SK-N-SH (cell line): ENCODE measurements at regions not wholly inside any gene's neighbourhood (a gene's known extent, or its start where the extent isn't known, plus 50 kb on each side); places are given as distances from the start of the nearest gene placed in this dataset.

ENCODE experiments used
- CTCF ChIA-PET: fragments of 300-600, 350-600 bp; formaldehyde crosslinking; extraction: SDS; loops from one replicate; lab custom pipeline; 2021; lab: Yijun Ruan, JAX
- POLR2A ChIA-PET: fragments of 350-600 bp; sonication (Branson Sonifier 250); formaldehyde crosslinking; extraction: SDS; loops from one replicate; lab custom pipeline; 2020; ENCODE audit warnings: antibody characterized with exemption, inconsistent platforms; lab: Yijun Ruan, JAX
- DNase-seq: peaks from one replicate; pipeline ENCODE4 v3.0.0; 2012
- H2AFZ ChIP-seq: fragments of 200-600 bp; sonication (generic); 2 replicates; pipeline ENCODE4 v1.8.1; 2016; ENCODE audit warnings: antibody characterized with exemption, mild to moderate bottlenecking, low read depth
- H3F3A ChIP-seq: fragments of 200-600 bp; sonication (generic); replicated peaks from 2 replicates; pipeline ENCODE3; 2016; ENCODE audit warnings: antibody characterized with exemption, mild to moderate bottlenecking; ENCODE audit not compliant: insufficient read depth
- H3K27ac ChIP-seq, 2 experiments: fragments of 200-500 bp in 1 of 2; fragments of 200-600 bp in 1 of 2; sonication (Bioruptor generic) in 1 of 2; sonication (generic), shearing (Covaris generic) in 1 of 2; 2 replicates each; pipeline versions ENCODE4 v1.5.1 to v1.6.1; 2014 to 2016; ENCODE audit warnings: low read depth in 2 of 2, inconsistent platforms in 1 of 2, low read length in 1 of 2, mild to moderate bottlenecking in 1 of 2, mixed read lengths in 1 of 2
- H3K27me3 ChIP-seq: fragments of 200-600 bp; sonication (generic), shearing (Covaris generic); 2 replicates; pipeline ENCODE4 v1.6.1; 2016; ENCODE audit warnings: mixed run types; ENCODE audit not compliant: insufficient read depth
- H3K36me3 ChIP-seq, 2 experiments: fragments of 200-500 bp in 1 of 2; fragments of 200-600 bp in 1 of 2; sonication (Bioruptor generic) in 1 of 2; sonication (generic) in 1 of 2; replicated peaks in 1 of 2; 2 replicates each; pipeline versions ENCODE3 to v1.5.1; 2014 to 2016; ENCODE audit warnings: low read length in 1 of 2, mild to moderate bottlenecking in 1 of 2; ENCODE audit not compliant: insufficient read depth in 2 of 2, control insufficient read depth in 1 of 2
- H3K4me1 ChIP-seq, 2 experiments: fragments of 200-500 bp in 1 of 2; fragments of 200-600 bp in 1 of 2; sonication (Bioruptor generic) in 1 of 2; sonication (generic), shearing (Covaris generic) in 1 of 2; 2 replicates each; pipeline versions ENCODE4 v1.5.1 to v1.6.1; 2014 to 2016; ENCODE audit warnings: low read depth in 1 of 2, low read length in 1 of 2, mixed run types in 1 of 2; ENCODE audit not compliant: insufficient read depth in 2 of 2, control insufficient read depth in 1 of 2
- H3K4me2 ChIP-seq: fragments of 200-600 bp; sonication (generic), shearing (Covaris generic); 2 replicates; pipeline ENCODE4 v1.6.1; 2017; ENCODE audit warnings: mixed run types
- H3K4me3 ChIP-seq, 2 experiments: fragments of 200-500 bp in 1 of 2; fragments of 200-600 bp in 1 of 2; sonication (Bioruptor generic) in 1 of 2; sonication (generic), shearing (Covaris generic) in 1 of 2; 2 replicates each; pipeline versions ENCODE4 v1.5.1 to v1.8.1; 2014 to 2016; ENCODE audit warnings: low read depth in 2 of 2, inconsistent platforms in 1 of 2, low read length in 1 of 2, mild to moderate bottlenecking in 1 of 2, mixed read lengths in 1 of 2, moderate library complexity in 1 of 2
- H3K79me2 ChIP-seq: fragments of 200-600 bp; sonication (generic); 2 replicates; pipeline ENCODE4 v1.8.1; 2017; ENCODE audit warnings: mild to moderate bottlenecking; ENCODE audit not compliant: insufficient read depth
- H3K9ac ChIP-seq: fragments of 200-600 bp; sonication (generic); 2 replicates; pipeline ENCODE4 v1.6.1; 2017; ENCODE audit warnings: mixed run types
- H3K9me2 ChIP-seq: fragments of 200-600 bp; sonication (generic); 2 replicates; pipeline ENCODE4 v1.6.1; 2017; ENCODE audit warnings: mixed run types
- H3K9me3 ChIP-seq: fragments of 200-600 bp; sonication (generic); 2 replicates; pipeline ENCODE4 v1.6.1; 2017; ENCODE audit warnings: mixed run types, mild to moderate bottlenecking, moderate library complexity
- H4K20me1 ChIP-seq: fragments of 200-600 bp; sonication (generic); 2 replicates; pipeline ENCODE4 v1.6.1; 2017; ENCODE audit warnings: mild to moderate bottlenecking, mixed run types; ENCODE audit not compliant: insufficient read depth
- CHD2 ChIP-seq: fragments of 150-350 bp; IDR thresholded peaks from 2 replicates; pipeline ENCODE4 v1.6.1; 2018; ENCODE audit warnings: low read length; ENCODE audit not compliant: partially characterized antibody
- EP300 ChIP-seq, 2 experiments: IDR thresholded peaks; 2 replicates each; pipeline versions ENCODE4 v1.4.0 to v1.6.1; 2012; ENCODE audit warnings: borderline replicate concordance in 1 of 2, low read depth in 1 of 2, low read length in 1 of 2
- EZH2phosphoT487 ChIP-seq: fragments of 200-600 bp; sonication (generic); IDR thresholded peaks from 2 replicates; pipeline ENCODE4 v1.6.1; 2017; ENCODE audit warnings: low read depth, mixed run types, mild to moderate bottlenecking, antibody characterized with exemption, moderate library complexity, borderline replicate concordance
- FOSL2 ChIP-seq: IDR thresholded peaks from 2 replicates; pipeline ENCODE4 v1.4.0; 2012; ENCODE audit warnings: low read depth, mild to moderate bottlenecking, moderate library complexity, borderline replicate concordance
- FOXJ3 ChIP-seq: sonication (generic); formaldehyde crosslinking; IDR thresholded peaks from 2 replicates; pipeline ENCODE4 v1.5.1; 2020; ENCODE audit warnings: mild to moderate bottlenecking, missing genetic modification reagents
- FOXM1 ChIP-seq: IDR thresholded peaks from 2 replicates; pipeline ENCODE4 v1.4.0; 2012; ENCODE audit warnings: low read depth, mild to moderate bottlenecking
- GABPA ChIP-seq: IDR thresholded peaks from 2 replicates; pipeline ENCODE4 v1.4.0; 2012; ENCODE audit warnings: low read depth, mild to moderate bottlenecking
- GATA2 ChIP-seq: sonication (generic); formaldehyde crosslinking; IDR thresholded peaks from 2 replicates; pipeline ENCODE4 v1.5.0; 2020; ENCODE audit warnings: mild to moderate bottlenecking, missing genetic modification reagents
- JUND ChIP-seq: IDR thresholded peaks from 2 replicates; pipeline ENCODE4 v1.4.0; 2012
- NFIC ChIP-seq: IDR thresholded peaks from 2 replicates; pipeline ENCODE4 v1.4.0; 2012; ENCODE audit warnings: borderline replicate concordance
- POLR2AphosphoS5 ChIP-seq: IDR thresholded peaks from 2 replicates; pipeline ENCODE4 v1.6.1; 2012; ENCODE audit warnings: low read depth, low read length
- RFX5 ChIP-seq: IDR thresholded peaks from 2 replicates; pipeline ENCODE4 v1.6.1; 2012; ENCODE audit warnings: mild to moderate bottlenecking, improper control_type of control experiment, low read length
- RXRA ChIP-seq: IDR thresholded peaks from 2 replicates; pipeline ENCODE4 v1.4.0; 2012; ENCODE audit warnings: low read depth, mild to moderate bottlenecking, borderline replicate concordance
- SIN3A ChIP-seq: IDR thresholded peaks from 2 replicates; pipeline ENCODE4 v1.6.1; 2012; ENCODE audit warnings: low read depth, mild to moderate bottlenecking, low read length, moderate library complexity, borderline replicate concordance
- TCF12 ChIP-seq: IDR thresholded peaks from 2 replicates; pipeline ENCODE4 v1.4.0; 2012
- TEAD4 ChIP-seq: IDR thresholded peaks from 2 replicates; pipeline ENCODE4 v1.4.0; 2012; ENCODE audit warnings: mild to moderate bottlenecking, borderline replicate concordance; ENCODE audit not compliant: insufficient read depth
- WGBS: methylation state at CpG from one replicate; pipeline ENCODE4 v1.1.6; 2017; ENCODE audit warnings: low lambda C conversion rate; 5-methylcytosine and 5-hydroxymethylcytosine counted together
- TF ChIP-seq, protein P1 (sequence below): fragments of 200-600 bp; sonication (generic); IDR thresholded peaks from 2 replicates; pipeline ENCODE4 v1.6.1; 2017; ENCODE audit warnings: antibody characterized with exemption, mild to moderate bottlenecking, moderate library complexity
- TF ChIP-seq, protein P2 (sequence below): IDR thresholded peaks from 2 replicates; pipeline ENCODE4 v1.4.0; 2012; ENCODE audit warnings: low read depth
- TF ChIP-seq, protein P3 (sequence below): IDR thresholded peaks from 2 replicates; pipeline ENCODE4 v1.4.0; 2012; ENCODE audit warnings: low read depth, borderline replicate concordance
- TF ChIP-seq, protein P4 (sequence below): fragments of 150-350 bp; IDR thresholded peaks from 2 replicates; pipeline ENCODE4 v1.6.1; 2016; ENCODE audit warnings: mild to moderate bottlenecking, low read depth, low read length
- TF ChIP-seq, protein P5 (sequence below): fragments of 150-350 bp; IDR thresholded peaks from 2 replicates; pipeline ENCODE4 v1.6.1; 2017; ENCODE audit warnings: antibody characterized with exemption, low read length, low read depth, borderline replicate concordance
- TF ChIP-seq, protein P6 (sequence below): IDR thresholded peaks from 2 replicates; pipeline ENCODE4 v1.6.1; 2012; ENCODE audit warnings: mild to moderate bottlenecking, low read depth, low read length, moderate library complexity

DNA sequence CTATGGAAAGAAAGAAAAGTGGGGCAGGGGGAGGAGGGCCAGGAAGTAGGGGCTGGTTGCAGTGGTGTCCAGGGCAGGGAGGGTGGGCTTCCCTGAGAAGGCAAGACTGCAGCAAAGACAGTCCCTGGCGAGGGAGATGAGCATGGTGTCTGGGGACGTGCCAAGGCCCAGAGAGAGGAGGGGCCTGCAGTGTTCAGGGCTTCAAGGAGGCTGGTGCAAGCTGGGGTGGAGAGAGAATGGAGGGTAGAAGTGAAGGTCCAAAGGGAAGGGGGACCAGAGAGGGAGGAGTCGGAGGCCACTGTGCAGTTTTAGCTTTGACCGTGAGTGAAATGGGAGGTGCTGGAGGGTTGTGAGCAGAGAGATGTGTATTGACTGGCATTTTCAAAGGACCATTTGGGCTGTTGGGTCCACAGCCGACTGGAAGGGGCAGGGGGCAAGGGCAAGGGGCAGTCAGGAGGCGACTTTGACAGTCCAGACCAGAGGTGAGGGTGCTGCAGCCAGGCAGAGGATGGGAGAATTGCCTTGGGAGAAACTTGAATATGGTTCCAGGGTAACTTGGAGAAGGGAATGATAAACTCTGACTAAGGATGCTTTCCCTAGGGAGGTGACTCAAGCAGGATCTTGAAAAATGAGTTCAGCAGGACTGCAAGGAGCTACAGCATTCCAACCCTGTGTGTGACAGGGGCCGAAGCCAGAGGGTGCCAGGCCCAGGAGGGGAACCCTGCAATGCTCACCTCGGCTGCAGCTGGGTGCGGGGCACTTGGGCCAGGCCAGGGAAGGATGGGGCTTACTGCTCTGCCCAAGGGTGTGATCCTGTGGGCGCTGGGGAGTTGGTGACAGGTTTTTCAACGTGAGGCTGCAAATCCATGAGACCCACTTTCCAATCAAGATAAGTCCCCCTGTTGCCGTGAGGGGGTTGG, 177.1 kb upstream of the HAAO start:
- Histone ChIP-seq H3K36me3 (no peaks in the 10 kb centered on the region), H3F3A (peaks cover 43% of the 10 kb centered on the region), H3K4me3 (no peak overlapping the region), H3K4me2 (peak overlapping the region; percentile 64), H3K27me3 (no peaks in the 10 kb centered on the region), H3K9me2 (no peaks in the 10 kb centered on the region), H3K27ac (peak overlapping the region; percentile 18 to 95), H3K9me3 (no peaks in the 10 kb centered on the region), H3K9ac (peak overlapping the region; percentile 50; the same call in 1 of the 2 replicates), H4K20me1 (no peaks in the 10 kb centered on the region), H2AFZ (0 out of 2 replicates have a peak overlapping the region, but pooled peaks have one; percentile 37), H3K4me1 (peaks cover 30 to 43% of the 10 kb centered on the region in 2 experiments; a peak in 3 of 4 replicates), H3K79me2 (no peaks in the 10 kb centered on the region)
- ChIA-PET POLR2A (no interaction called here), CTCF (interaction anchor here (0.9 to 13.1 kb wide), 8 partner anchors 22 to 607 kb away, joined by 3 to 299 read pairs (median 6); partner anchors contain the start of gene ZFP36L2)
- WGBS = 46% methylated on average over 12 of the region's 12 CpGs
- DNase-seq = no peak
- TF ChIP-seq CHD2 (no peak), GATA2 (no peak), FOXJ3 (CRISPR knock-in tag) (no peak), NFIC (peak; percentile 78), RFX5 (no peak), EZH2phosphoT487 (no peak), TCF12 (peak; percentile 88), JUND (peak; percentile 80; the same call in 1 of the 2 replicates), TEAD4 (peak; percentile 86), SIN3A (peak; percentile 67; the same call in 1 of the 2 replicates), RXRA (peak; percentile 66; the same call in 1 of the 2 replicates), POLR2AphosphoS5 (no peak), GABPA (no peak), EP300 (IDR thresholded peaks at IDR 0.05; ENCODE audit: borderline replicate concordance in 1 of 2, low read depth in 1 of 2, low read length in 1 of 2) (peak in 1 of 2 experiments; percentile 85; a peak in 2 of 4 replicates), FOXM1 (no peak), FOSL2 (peak; percentile 90)
- TF ChIP-seq, protein P1, sequence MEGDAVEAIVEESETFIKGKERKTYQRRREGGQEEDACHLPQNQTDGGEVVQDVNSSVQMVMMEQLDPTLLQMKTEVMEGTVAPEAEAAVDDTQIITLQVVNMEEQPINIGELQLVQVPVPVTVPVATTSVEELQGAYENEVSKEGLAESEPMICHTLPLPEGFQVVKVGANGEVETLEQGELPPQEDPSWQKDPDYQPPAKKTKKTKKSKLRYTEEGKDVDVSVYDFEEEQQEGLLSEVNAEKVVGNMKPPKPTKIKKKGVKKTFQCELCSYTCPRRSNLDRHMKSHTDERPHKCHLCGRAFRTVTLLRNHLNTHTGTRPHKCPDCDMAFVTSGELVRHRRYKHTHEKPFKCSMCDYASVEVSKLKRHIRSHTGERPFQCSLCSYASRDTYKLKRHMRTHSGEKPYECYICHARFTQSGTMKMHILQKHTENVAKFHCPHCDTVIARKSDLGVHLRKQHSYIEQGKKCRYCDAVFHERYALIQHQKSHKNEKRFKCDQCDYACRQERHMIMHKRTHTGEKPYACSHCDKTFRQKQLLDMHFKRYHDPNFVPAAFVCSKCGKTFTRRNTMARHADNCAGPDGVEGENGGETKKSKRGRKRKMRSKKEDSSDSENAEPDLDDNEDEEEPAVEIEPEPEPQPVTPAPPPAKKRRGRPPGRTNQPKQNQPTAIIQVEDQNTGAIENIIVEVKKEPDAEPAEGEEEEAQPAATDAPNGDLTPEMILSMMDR = no peak; the same call in 1 of the 2 replicates
- TF ChIP-seq, protein P2, sequence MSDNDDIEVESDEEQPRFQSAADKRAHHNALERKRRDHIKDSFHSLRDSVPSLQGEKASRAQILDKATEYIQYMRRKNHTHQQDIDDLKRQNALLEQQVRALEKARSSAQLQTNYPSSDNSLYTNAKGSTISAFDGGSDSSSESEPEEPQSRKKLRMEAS = peak; percentile 60
- TF ChIP-seq, protein P3, sequence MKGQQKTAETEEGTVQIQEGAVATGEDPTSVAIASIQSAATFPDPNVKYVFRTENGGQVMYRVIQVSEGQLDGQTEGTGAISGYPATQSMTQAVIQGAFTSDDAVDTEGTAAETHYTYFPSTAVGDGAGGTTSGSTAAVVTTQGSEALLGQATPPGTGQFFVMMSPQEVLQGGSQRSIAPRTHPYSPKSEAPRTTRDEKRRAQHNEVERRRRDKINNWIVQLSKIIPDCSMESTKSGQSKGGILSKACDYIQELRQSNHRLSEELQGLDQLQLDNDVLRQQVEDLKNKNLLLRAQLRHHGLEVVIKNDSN = no peak
- TF ChIP-seq, protein P4, sequence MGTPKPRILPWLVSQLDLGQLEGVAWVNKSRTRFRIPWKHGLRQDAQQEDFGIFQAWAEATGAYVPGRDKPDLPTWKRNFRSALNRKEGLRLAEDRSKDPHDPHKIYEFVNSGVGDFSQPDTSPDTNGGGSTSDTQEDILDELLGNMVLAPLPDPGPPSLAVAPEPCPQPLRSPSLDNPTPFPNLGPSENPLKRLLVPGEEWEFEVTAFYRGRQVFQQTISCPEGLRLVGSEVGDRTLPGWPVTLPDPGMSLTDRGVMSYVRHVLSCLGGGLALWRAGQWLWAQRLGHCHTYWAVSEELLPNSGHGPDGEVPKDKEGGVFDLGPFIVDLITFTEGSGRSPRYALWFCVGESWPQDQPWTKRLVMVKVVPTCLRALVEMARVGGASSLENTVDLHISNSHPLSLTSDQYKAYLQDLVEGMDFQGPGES = no peak
- TF ChIP-seq, protein P5, sequence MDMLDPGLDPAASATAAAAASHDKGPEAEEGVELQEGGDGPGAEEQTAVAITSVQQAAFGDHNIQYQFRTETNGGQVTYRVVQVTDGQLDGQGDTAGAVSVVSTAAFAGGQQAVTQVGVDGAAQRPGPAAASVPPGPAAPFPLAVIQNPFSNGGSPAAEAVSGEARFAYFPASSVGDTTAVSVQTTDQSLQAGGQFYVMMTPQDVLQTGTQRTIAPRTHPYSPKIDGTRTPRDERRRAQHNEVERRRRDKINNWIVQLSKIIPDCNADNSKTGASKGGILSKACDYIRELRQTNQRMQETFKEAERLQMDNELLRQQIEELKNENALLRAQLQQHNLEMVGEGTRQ = no peak
- TF ChIP-seq, protein P6, sequence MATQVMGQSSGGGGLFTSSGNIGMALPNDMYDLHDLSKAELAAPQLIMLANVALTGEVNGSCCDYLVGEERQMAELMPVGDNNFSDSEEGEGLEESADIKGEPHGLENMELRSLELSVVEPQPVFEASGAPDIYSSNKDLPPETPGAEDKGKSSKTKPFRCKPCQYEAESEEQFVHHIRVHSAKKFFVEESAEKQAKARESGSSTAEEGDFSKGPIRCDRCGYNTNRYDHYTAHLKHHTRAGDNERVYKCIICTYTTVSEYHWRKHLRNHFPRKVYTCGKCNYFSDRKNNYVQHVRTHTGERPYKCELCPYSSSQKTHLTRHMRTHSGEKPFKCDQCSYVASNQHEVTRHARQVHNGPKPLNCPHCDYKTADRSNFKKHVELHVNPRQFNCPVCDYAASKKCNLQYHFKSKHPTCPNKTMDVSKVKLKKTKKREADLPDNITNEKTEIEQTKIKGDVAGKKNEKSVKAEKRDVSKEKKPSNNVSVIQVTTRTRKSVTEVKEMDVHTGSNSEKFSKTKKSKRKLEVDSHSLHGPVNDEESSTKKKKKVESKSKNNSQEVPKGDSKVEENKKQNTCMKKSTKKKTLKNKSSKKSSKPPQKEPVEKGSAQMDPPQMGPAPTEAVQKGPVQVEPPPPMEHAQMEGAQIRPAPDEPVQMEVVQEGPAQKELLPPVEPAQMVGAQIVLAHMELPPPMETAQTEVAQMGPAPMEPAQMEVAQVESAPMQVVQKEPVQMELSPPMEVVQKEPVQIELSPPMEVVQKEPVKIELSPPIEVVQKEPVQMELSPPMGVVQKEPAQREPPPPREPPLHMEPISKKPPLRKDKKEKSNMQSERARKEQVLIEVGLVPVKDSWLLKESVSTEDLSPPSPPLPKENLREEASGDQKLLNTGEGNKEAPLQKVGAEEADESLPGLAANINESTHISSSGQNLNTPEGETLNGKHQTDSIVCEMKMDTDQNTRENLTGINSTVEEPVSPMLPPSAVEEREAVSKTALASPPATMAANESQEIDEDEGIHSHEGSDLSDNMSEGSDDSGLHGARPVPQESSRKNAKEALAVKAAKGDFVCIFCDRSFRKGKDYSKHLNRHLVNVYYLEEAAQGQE = 0 out of 2 replicates have a peak, but pooled peaks have one; percentile 46
